ENCODE measurements at regions not wholly inside any gene's neighbourhood (a gene's known extent, or its start where the extent isn't known, plus 50 kb on each side); places are given as distances from the start of the nearest gene placed in this dataset.

GRCh38 chr17:22694362-22695227 lies 1002.3 kb downstream of the KCNJ18 start:
- ChIA-PET CTCF (interaction anchor here (0.7 to 3.3 kb wide), 7 partner anchors 9 to 561 kb away, joined by 3 to 14 read pairs (median 3); no protein-coding TSS in a partner anchor), POLR2A (no interaction called here)
- TF ChIP-seq PRDM1 (tag by site-specific recombination; IDR thresholded peaks at IDR 0.05) (no peak), KLF9 (tag by site-specific recombination; IDR thresholded peaks at IDR 0.05; ENCODE audit: low read depth) (no peak), REPIN1 (tag by site-specific recombination; IDR thresholded peaks at IDR 0.05; ENCODE audit: low read depth) (no peak), ZNF223 (tag by site-specific recombination; IDR thresholded peaks at IDR 0.05) (no peak), ZNF148 (tag by site-specific recombination; IDR thresholded peaks at IDR 0.05; ENCODE audit: borderline replicate concordance) (no peak), HOXD13 (CRISPR knock-in tag; IDR thresholded peaks at IDR 0.05; ENCODE audit: borderline replicate concordance) (no peak), ZNF211 (tag by site-specific recombination; IDR thresholded peaks at IDR 0.05; ENCODE audit: low read depth) (no peak), GLI2 (tag by site-specific recombination; IDR thresholded peaks at IDR 0.05; ENCODE audit: borderline replicate concordance, low read depth) (no peak), ZNF677 (tag by site-specific recombination; IDR thresholded peaks at IDR 0.05) (no peak), ZNF266 (tag by site-specific recombination; IDR thresholded peaks at IDR 0.05; ENCODE audit: low read depth) (no peak), RBAK (tag by site-specific recombination; IDR thresholded peaks at IDR 0.05) (no peak), MZF1 (tag by site-specific recombination; IDR thresholded peaks at IDR 0.05; ENCODE audit: borderline replicate concordance) (no peak), ZBTB8A (tag by site-specific recombination; IDR thresholded peaks at IDR 0.05) (no peak), ZNF629 (tag by site-specific recombination; IDR thresholded peaks at IDR 0.05) (no peak), ZNF561 (tag by site-specific recombination; IDR thresholded peaks at IDR 0.05; ENCODE audit: borderline replicate concordance) (no peak), ZNF549 (tag by site-specific recombination; IDR thresholded peaks at IDR 0.05) (no peak), ZNF324 (tag by site-specific recombination; IDR thresholded peaks at IDR 0.05) (no peak), ZNF555 (tag by site-specific recombination; conservative IDR thresholded peaks at IDR 0.05) (no peak)
- Histone ChIP-seq H3K36me3 (ENCODE audit: control insufficient read depth in 2 of 2, insufficient read depth in 1 of 2, low read length in 2 of 2) (no peaks in the 10 kb centered on the region; a peak in 1 of 3 replicates), H3K9me3 (ENCODE audit: control insufficient read depth, insufficient read depth, low read depth, low read length) (no peaks in the 10 kb centered on the region), H3K4me1 (ENCODE audit: control insufficient read depth, insufficient read depth, low read length) (no peaks in the 10 kb centered on the region), H3K27ac (ENCODE audit: extremely low read depth, low read depth, low read length) (no peak overlapping the region), H3K4me3 (ENCODE audit: low read depth, low read length) (no peak overlapping the region)

GRCh38 chr17:22695228-22695619 lies 1002.9 kb downstream of the KCNJ18 start:
- H3K9me3 ChIP-seq (ENCODE audit: control insufficient read depth, insufficient read depth, low read depth, low read length), result no peaks in the 10 kb centered on the region
- CTCF ChIA-PET, result interaction anchor here (1.2 to 3.3 kb wide), 3 partner anchors 10 to 16 kb away, joined by 3 to 14 read pairs (median 9); no protein-coding TSS in a partner anchor
- TF ChIP-seq ZNF48 (tag by site-specific recombination; IDR thresholded peaks at IDR 0.05) (no peak), ZNF114 (tag by site-specific recombination; IDR thresholded peaks at IDR 0.05) (no peak), ZNF23 (tag by site-specific recombination; IDR thresholded peaks at IDR 0.05; ENCODE audit: borderline replicate concordance) (no peak), ZNF768 (tag by site-specific recombination; IDR thresholded peaks at IDR 0.05) (no peak), ZNF548 (tag by site-specific recombination; IDR thresholded peaks at IDR 0.05) (no peak), WT1 (tag by site-specific recombination; IDR thresholded peaks at IDR 0.05) (no peak), ZBTB11 (tag by site-specific recombination; conservative IDR thresholded peaks at IDR 0.05; ENCODE audit: low read depth) (no peak), ZNF639 (tag by site-specific recombination; IDR thresholded peaks at IDR 0.05) (no peak), YY1 (tag by site-specific recombination; IDR thresholded peaks at IDR 0.05) (no peak)

More at GRCh38 chr17:22695228-22695619, 1002.9 kb downstream of the KCNJ18 start:
- Histone ChIP-seq H3K4me1 (ENCODE audit: control insufficient read depth, insufficient read depth, low read length) (no peaks in the 10 kb centered on the region), H3K36me3 (ENCODE audit: control insufficient read depth in 2 of 2, insufficient read depth in 1 of 2, low read length in 2 of 2) (no peaks in the 10 kb centered on the region; a peak in 1 of 3 replicates), H3K4me3 (ENCODE audit: low read depth, low read length) (no peak overlapping the region), H3K27ac (ENCODE audit: extremely low read depth, low read depth, low read length) (no peak overlapping the region)
- POLR2A ChIA-PET, result no interaction called here
